ENCODE measurements at regions not wholly inside any gene's neighbourhood (a gene's known extent, or its start where the extent isn't known, plus 50 kb on each side); places are given as distances from the start of the nearest gene placed in this dataset.

- H3K9me2 ChIP-seq (replicated peaks; ENCODE audit: insufficient read depth, low read length): no peaks in the 10 kb centered on the region
- no peaks in the 10 kb centered on the region for H3K36me3 ChIP-seq (ENCODE audit: low read length)
- H4K20me1 ChIP-seq (ENCODE audit: low read depth, low read length): no peaks in the 10 kb centered on the region
- H3K9me3 ChIP-seq (ENCODE audit: insufficient read depth, low read length): no peaks in the 10 kb centered on the region
- no peak overlapping the region for H3K9ac ChIP-seq (ENCODE audit: low read length)
- no peaks in the 10 kb centered on the region for H3K79me2 ChIP-seq (ENCODE audit: insufficient read depth, low read length)
- TF ChIP-seq EZH2phosphoT487 (conservative IDR thresholded peaks at IDR 0.05; ENCODE audit: low read length): no peak
- TF ChIP-seq, protein P1, sequence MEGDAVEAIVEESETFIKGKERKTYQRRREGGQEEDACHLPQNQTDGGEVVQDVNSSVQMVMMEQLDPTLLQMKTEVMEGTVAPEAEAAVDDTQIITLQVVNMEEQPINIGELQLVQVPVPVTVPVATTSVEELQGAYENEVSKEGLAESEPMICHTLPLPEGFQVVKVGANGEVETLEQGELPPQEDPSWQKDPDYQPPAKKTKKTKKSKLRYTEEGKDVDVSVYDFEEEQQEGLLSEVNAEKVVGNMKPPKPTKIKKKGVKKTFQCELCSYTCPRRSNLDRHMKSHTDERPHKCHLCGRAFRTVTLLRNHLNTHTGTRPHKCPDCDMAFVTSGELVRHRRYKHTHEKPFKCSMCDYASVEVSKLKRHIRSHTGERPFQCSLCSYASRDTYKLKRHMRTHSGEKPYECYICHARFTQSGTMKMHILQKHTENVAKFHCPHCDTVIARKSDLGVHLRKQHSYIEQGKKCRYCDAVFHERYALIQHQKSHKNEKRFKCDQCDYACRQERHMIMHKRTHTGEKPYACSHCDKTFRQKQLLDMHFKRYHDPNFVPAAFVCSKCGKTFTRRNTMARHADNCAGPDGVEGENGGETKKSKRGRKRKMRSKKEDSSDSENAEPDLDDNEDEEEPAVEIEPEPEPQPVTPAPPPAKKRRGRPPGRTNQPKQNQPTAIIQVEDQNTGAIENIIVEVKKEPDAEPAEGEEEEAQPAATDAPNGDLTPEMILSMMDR (IDR thresholded peaks at IDR 0.05; ENCODE audit: insufficient read depth, low read length, poor library complexity, severe bottlenecking): no peak
- no peaks in the 10 kb centered on the region for H3K27me3 ChIP-seq (ENCODE audit: low read length)
- no peak overlapping the region for H3K27ac ChIP-seq (ENCODE audit: low read depth, low read length)
- H3K4me3 ChIP-seq (ENCODE audit: insufficient read depth, low read length, poor library complexity, severe bottlenecking): no peak overlapping the region
- H3F3A ChIP-seq (ENCODE audit: insufficient read depth): no peaks in the 10 kb centered on the region
- no peak overlapping the region for H3K4me2 ChIP-seq (ENCODE audit: low read depth, low read length, poor library complexity, severe bottlenecking)
- no peak overlapping the region for H2AFZ ChIP-seq (ENCODE audit: low read depth, low read length, severe bottlenecking)
Observed at GRCh38 chr5:155750101-155750500, 576.9 kb upstream of the SGCD start.

DNA sequence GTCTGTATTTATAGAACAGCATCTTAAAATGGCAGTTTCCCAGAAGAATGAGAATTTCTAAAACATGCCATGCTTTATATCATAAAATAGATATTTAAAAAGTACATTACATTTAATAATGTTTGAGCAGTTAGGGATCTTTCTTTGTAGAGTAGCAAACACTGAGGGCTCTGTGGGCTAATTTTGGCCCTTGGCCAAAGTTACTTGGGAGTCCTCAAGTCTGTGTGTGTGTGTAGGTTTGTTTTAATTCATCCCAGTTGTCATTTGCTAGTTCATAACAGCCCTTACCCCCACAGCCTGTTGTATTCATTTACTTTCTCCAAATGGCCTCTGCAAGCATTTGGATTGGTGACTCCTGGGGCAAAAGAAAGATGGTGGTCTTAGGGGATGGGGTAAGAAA, 576.4 kb upstream of the SGCD start:
- TF ChIP-seq EZH2phosphoT487 (conservative IDR thresholded peaks at IDR 0.05; ENCODE audit: low read length): no peak
- TF ChIP-seq, protein P1 (IDR thresholded peaks at IDR 0.05; ENCODE audit: insufficient read depth, low read length, poor library complexity, severe bottlenecking): no peak
- Histone ChIP-seq H3K36me3 (ENCODE audit: low read length) (no peaks in the 10 kb centered on the region), H2AFZ (ENCODE audit: low read depth, low read length, severe bottlenecking) (no peak overlapping the region), H3K4me3 (ENCODE audit: insufficient read depth, low read length, poor library complexity, severe bottlenecking) (no peak overlapping the region), H3K27me3 (ENCODE audit: low read length) (no peaks in the 10 kb centered on the region), H3F3A (ENCODE audit: insufficient read depth) (no peaks in the 10 kb centered on the region), H3K4me2 (ENCODE audit: low read depth, low read length, poor library complexity, severe bottlenecking) (no peak overlapping the region), H3K27ac (ENCODE audit: low read depth, low read length) (no peak overlapping the region), H3K9me2 (replicated peaks; ENCODE audit: insufficient read depth, low read length) (no peaks in the 10 kb centered on the region), H3K9me3 (ENCODE audit: insufficient read depth, low read length) (no peaks in the 10 kb centered on the region), H4K20me1 (ENCODE audit: low read depth, low read length) (no peaks in the 10 kb centered on the region), H3K79me2 (ENCODE audit: insufficient read depth, low read length) (no peaks in the 10 kb centered on the region), H3K9ac (ENCODE audit: low read length) (no peak overlapping the region)

GRCh38 chr5:155753943-155754581, 572.9 kb upstream of the SGCD start:
- no peaks in the 10 kb centered on the region for H3K79me2 ChIP-seq (ENCODE audit: insufficient read depth, low read length)
- H4K20me1 ChIP-seq (ENCODE audit: low read depth, low read length): no peaks in the 10 kb centered on the region
- no peak overlapping the region for H3K27ac ChIP-seq (ENCODE audit: low read depth, low read length)
- no peaks in the 10 kb centered on the region for H3F3A ChIP-seq (ENCODE audit: insufficient read depth)
- H3K27me3 ChIP-seq (ENCODE audit: low read length): no peaks in the 10 kb centered on the region
- no peak overlapping the region for H2AFZ ChIP-seq (ENCODE audit: low read depth, low read length, severe bottlenecking)
- no peaks in the 10 kb centered on the region for H3K9me2 ChIP-seq (replicated peaks; ENCODE audit: insufficient read depth, low read length)
- no peak overlapping the region for H3K9ac ChIP-seq (ENCODE audit: low read length)
- no peak overlapping the region for H3K4me2 ChIP-seq (ENCODE audit: low read depth, low read length, poor library complexity, severe bottlenecking)
- no peak overlapping the region for H3K4me3 ChIP-seq (ENCODE audit: insufficient read depth, low read length, poor library complexity, severe bottlenecking)
- H3K36me3 ChIP-seq (ENCODE audit: low read length): no peaks in the 10 kb centered on the region
- no peaks in the 10 kb centered on the region for H3K9me3 ChIP-seq (ENCODE audit: insufficient read depth, low read length)
- TF ChIP-seq, protein P1 (IDR thresholded peaks at IDR 0.05; ENCODE audit: insufficient read depth, low read length, poor library complexity, severe bottlenecking): no peak
- no peak for TF ChIP-seq EZH2phosphoT487 (conservative IDR thresholded peaks at IDR 0.05; ENCODE audit: low read length)
